Activated T-cell treated with anti-CD3 and anti-CD28 coated beads, Interleukin-2, amount 50 U/mL, for 24 hours (primary cell): ENCODE measurements at regions not wholly inside any gene's neighbourhood (a gene's known extent, or its start where the extent isn't known, plus 50 kb on each side); places are given as distances from the start of the nearest gene placed in this dataset.

Experiments used
- DNase-seq: peaks from one replicate; pipeline ENCODE4 v3.0.0-alpha.2; 2020
- H3K27ac Mint-ChIP-seq: 2 replicates; pipeline ENCODE4 v1.8.0; 2020; ENCODE audit warnings: mild to moderate bottlenecking, mixed read lengths
- H3K27me3 Mint-ChIP-seq: 2 replicates; pipeline ENCODE4 v1.8.0; 2020; ENCODE audit warnings: mixed read lengths
- H3K36me3 Mint-ChIP-seq: 2 replicates; pipeline ENCODE4 v1.8.0; 2020; ENCODE audit warnings: low read depth, mixed read lengths
- H3K4me1 Mint-ChIP-seq: 2 replicates; pipeline ENCODE4 v1.8.0; 2020; ENCODE audit warnings: low read depth, mixed read lengths
- H3K4me3 Mint-ChIP-seq: 2 replicates; pipeline ENCODE4 v1.8.0; 2020; ENCODE audit warnings: mild to moderate bottlenecking, moderate library complexity, mixed read lengths
- H3K9me3 Mint-ChIP-seq: 2 replicates; pipeline ENCODE4 v1.8.0; 2020; ENCODE audit warnings: mixed read lengths

- Mint-ChIP-seq H3K27me3 (no peaks in the 10 kb centered on the region), H3K4me1 (no peaks in the 10 kb centered on the region), H3K36me3 (no peaks in the 10 kb centered on the region), H3K27ac (no peak overlapping the region), H3K9me3 (peaks cover 4% of the 10 kb centered on the region), H3K4me3 (no peak overlapping the region)
- no peak for DNase-seq
Observed at GRCh38 chr2:104127049-104127770, 726.7 kb upstream of the POU3F3 start.

- H3K4me3 Mint-ChIP-seq = no peak overlapping the region
- DNase-seq = no peak
- peaks cover 29% of the 10 kb centered on the region for H3K9me3 Mint-ChIP-seq
- H3K4me1 Mint-ChIP-seq = no peaks in the 10 kb centered on the region
- no peak overlapping the region for H3K27ac Mint-ChIP-seq
- H3K36me3 Mint-ChIP-seq = no peaks in the 10 kb centered on the region
- no peaks in the 10 kb centered on the region for H3K27me3 Mint-ChIP-seq
Observed at GRCh38 chr2:104140361-104140760, 713.6 kb upstream of the POU3F3 start.

GRCh38 chr2:104158191-104158590 lies 695.7 kb upstream of the POU3F3 start:
- no peak overlapping the region for H3K4me3 Mint-ChIP-seq
- no peaks in the 10 kb centered on the region for H3K27me3 Mint-ChIP-seq
- no peaks in the 10 kb centered on the region for H3K36me3 Mint-ChIP-seq
- no peak for DNase-seq
- H3K27ac Mint-ChIP-seq = no peak overlapping the region
- no peaks in the 10 kb centered on the region for H3K4me1 Mint-ChIP-seq
- H3K9me3 Mint-ChIP-seq = peaks cover 7% of the 10 kb centered on the region

- H3K36me3 Mint-ChIP-seq = no peaks in the 10 kb centered on the region
- no peaks in the 10 kb centered on the region for H3K4me1 Mint-ChIP-seq
- H3K27ac Mint-ChIP-seq = no peak overlapping the region
- no peaks in the 10 kb centered on the region for H3K27me3 Mint-ChIP-seq
- no peak overlapping the region for H3K4me3 Mint-ChIP-seq
- peaks cover 7% of the 10 kb centered on the region for H3K9me3 Mint-ChIP-seq
- DNase-seq = no peak
Observed at GRCh38 chr2:104163611-104164130, 690.2 kb upstream of the POU3F3 start.

GRCh38 chr2:104164721-104165252 lies 689.1 kb upstream of the POU3F3 start:
- H3K9me3 Mint-ChIP-seq = peaks cover 7% of the 10 kb centered on the region

GRCh38 chr2:104177179-104177578 lies 676.7 kb upstream of the POU3F3 start:
- Mint-ChIP-seq H3K4me1 (no peaks in the 10 kb centered on the region), H3K36me3 (no peaks in the 10 kb centered on the region), H3K27ac (no peak overlapping the region), H3K9me3 (peaks cover 19% of the 10 kb centered on the region), H3K4me3 (no peak overlapping the region), H3K27me3 (no peaks in the 10 kb centered on the region)
- no peak for DNase-seq

More at GRCh38 chr2:104164721-104165252, 689.1 kb upstream of the POU3F3 start:
- H3K4me3 Mint-ChIP-seq = no peak overlapping the region
- H3K36me3 Mint-ChIP-seq = no peaks in the 10 kb centered on the region
- DNase-seq = no peak
- no peaks in the 10 kb centered on the region for H3K27me3 Mint-ChIP-seq
- H3K27ac Mint-ChIP-seq = no peak overlapping the region
- no peaks in the 10 kb centered on the region for H3K4me1 Mint-ChIP-seq

GRCh38 chr2:104179644-104180043 lies 674.3 kb upstream of the POU3F3 start:
- Mint-ChIP-seq H3K4me3 (no peak overlapping the region), H3K36me3 (no peaks in the 10 kb centered on the region), H3K9me3 (peaks cover 27% of the 10 kb centered on the region), H3K27me3 (no peaks in the 10 kb centered on the region), H3K27ac (no peak overlapping the region), H3K4me1 (no peaks in the 10 kb centered on the region)
- DNase-seq = no peak

- H3K9me3 Mint-ChIP-seq = no peaks in the 10 kb centered on the region
- DNase-seq = no peak
- no peaks in the 10 kb centered on the region for H3K36me3 Mint-ChIP-seq
- no peaks in the 10 kb centered on the region for H3K4me1 Mint-ChIP-seq
- H3K27me3 Mint-ChIP-seq = no peaks in the 10 kb centered on the region
- no peak overlapping the region for H3K27ac Mint-ChIP-seq
- H3K4me3 Mint-ChIP-seq = no peak overlapping the region
Observed at GRCh38 chr2:104200533-104201168, 653.3 kb upstream of the POU3F3 start.

GRCh38 chr2:104213758-104214157 lies 640.2 kb upstream of the POU3F3 start:
- H3K27ac Mint-ChIP-seq = no peak overlapping the region
- no peaks in the 10 kb centered on the region for H3K36me3 Mint-ChIP-seq
- H3K9me3 Mint-ChIP-seq = peaks cover 10% of the 10 kb centered on the region
- no peaks in the 10 kb centered on the region for H3K4me1 Mint-ChIP-seq
- H3K4me3 Mint-ChIP-seq = no peak overlapping the region
- DNase-seq = no peak
- H3K27me3 Mint-ChIP-seq = no peaks in the 10 kb centered on the region

GRCh38 chr2:104215269-104216161 lies 638.4 kb upstream of the POU3F3 start:
- H3K9me3 Mint-ChIP-seq = peaks cover 10% of the 10 kb centered on the region
- no peak overlapping the region for H3K4me3 Mint-ChIP-seq
- DNase-seq = no peak
- no peak overlapping the region for H3K27ac Mint-ChIP-seq
- no peaks in the 10 kb centered on the region for H3K36me3 Mint-ChIP-seq
- no peaks in the 10 kb centered on the region for H3K27me3 Mint-ChIP-seq
- H3K4me1 Mint-ChIP-seq = no peaks in the 10 kb centered on the region

- no peak overlapping the region for H3K4me3 Mint-ChIP-seq
- H3K4me1 Mint-ChIP-seq = no peaks in the 10 kb centered on the region
- H3K27ac Mint-ChIP-seq = no peak overlapping the region
- no peaks in the 10 kb centered on the region for H3K27me3 Mint-ChIP-seq
- no peaks in the 10 kb centered on the region for H3K36me3 Mint-ChIP-seq
- DNase-seq = no peak
- peaks cover 9% of the 10 kb centered on the region for H3K9me3 Mint-ChIP-seq
Observed at GRCh38 chr2:104233591-104233990, 620.3 kb upstream of the POU3F3 start.

GRCh38 chr2:104236491-104236890 lies 617.4 kb upstream of the POU3F3 start:
- no peak overlapping the region for H3K27ac Mint-ChIP-seq
- no peaks in the 10 kb centered on the region for H3K4me1 Mint-ChIP-seq
- H3K9me3 Mint-ChIP-seq = peaks cover 14% of the 10 kb centered on the region
- DNase-seq = no peak
- H3K27me3 Mint-ChIP-seq = no peaks in the 10 kb centered on the region
- H3K36me3 Mint-ChIP-seq = no peaks in the 10 kb centered on the region
- H3K4me3 Mint-ChIP-seq = no peak overlapping the region

GRCh38 chr2:104240984-104241383 lies 612.9 kb upstream of the POU3F3 start:
- DNase-seq = no peak
- Mint-ChIP-seq H3K27me3 (no peaks in the 10 kb centered on the region), H3K4me3 (no peak overlapping the region), H3K4me1 (no peaks in the 10 kb centered on the region), H3K27ac (no peak overlapping the region), H3K36me3 (no peaks in the 10 kb centered on the region), H3K9me3 (peaks cover 22% of the 10 kb centered on the region)

GRCh38 chr2:104249629-104250028 lies 604.3 kb upstream of the POU3F3 start:
- H3K27ac Mint-ChIP-seq = no peak overlapping the region
- no peaks in the 10 kb centered on the region for H3K27me3 Mint-ChIP-seq
- H3K4me3 Mint-ChIP-seq = no peak overlapping the region
- H3K36me3 Mint-ChIP-seq = no peaks in the 10 kb centered on the region
- no peak for DNase-seq
- H3K4me1 Mint-ChIP-seq = no peaks in the 10 kb centered on the region
- H3K9me3 Mint-ChIP-seq = peaks cover 6% of the 10 kb centered on the region
